Mesodermal cell (in vitro differentiated cells): ENCODE measurements at regions not wholly inside any gene's neighbourhood (a gene's known extent, or its start where the extent isn't known, plus 50 kb on each side); places are given as distances from the start of the nearest gene placed in this dataset.

Experiments used
- H3K27ac ChIP-seq: 2 replicates; pipeline ENCODE4 v1.7.0; 2013; ENCODE audit warnings: mild to moderate bottlenecking, low read depth, low read length, moderate library complexity; ENCODE audit not compliant: severe bottlenecking
- H3K36me3 ChIP-seq: 2 replicates; pipeline ENCODE4 v1.7.1; 2013; ENCODE audit warnings: mild to moderate bottlenecking, low read length, moderate library complexity; ENCODE audit not compliant: control insufficient read depth, insufficient read depth
- H3K4me1 ChIP-seq: one replicate; pipeline ENCODE4 v1.7.1; 2013; ENCODE audit warnings: mild to moderate bottlenecking, low read length; ENCODE audit not compliant: insufficient read depth, control insufficient read depth, poor library complexity, severe bottlenecking
- H3K4me3 ChIP-seq: 2 replicates; pipeline ENCODE4 v1.7.0; 2013; ENCODE audit warnings: low read length, control low read depth, mild to moderate bottlenecking; ENCODE audit not compliant: insufficient read depth, poor library complexity, severe bottlenecking; ENCODE audit errors: extremely low read depth
- H3K9me3 ChIP-seq: 2 replicates; pipeline ENCODE4 v1.7.1; 2013; ENCODE audit warnings: mild to moderate bottlenecking, low read length, moderate library complexity; ENCODE audit not compliant: control insufficient read depth
- WGBS, 2 experiments: methylation state at CpG; one replicate each; pipeline ENCODE4 v1.1.5; 2013; ENCODE audit warnings: missing lambda C conversion rate in 2 of 2; ENCODE audit not compliant: insufficient coverage in 2 of 2; 5-methylcytosine and 5-hydroxymethylcytosine counted together

DNA sequence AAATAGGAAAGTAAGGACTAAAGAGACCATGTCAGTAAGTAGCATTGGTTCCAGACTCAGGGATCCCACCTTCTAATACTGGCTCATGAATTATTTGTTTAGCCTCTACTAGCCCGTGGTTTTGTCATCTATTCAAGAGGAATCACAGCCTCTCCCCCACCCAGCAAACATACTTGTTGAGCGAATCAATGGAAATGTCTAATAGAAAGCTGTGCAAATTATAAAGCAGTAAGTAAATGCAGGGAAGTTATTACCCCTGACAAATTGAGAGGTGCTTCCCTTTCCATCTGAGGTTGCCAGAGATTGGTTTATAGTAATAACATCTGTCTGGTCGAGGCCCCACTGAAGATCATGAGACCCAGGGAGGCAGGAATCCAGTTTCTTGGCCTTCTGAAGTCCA is 219.3 kb upstream of the OSR1 start:
- no peak overlapping the region for H3K4me3 ChIP-seq
- no peak overlapping the region for H3K27ac ChIP-seq
- no peaks in the 10 kb centered on the region for H3K36me3 ChIP-seq
- H3K4me1 ChIP-seq, result peaks cover 3% of the 10 kb centered on the region
- H3K9me3 ChIP-seq, result no peaks in the 10 kb centered on the region
- WGBS, 2 experiments, result 57 to 100% methylated on average over 1 of the region's 3 CpGs

DNA sequence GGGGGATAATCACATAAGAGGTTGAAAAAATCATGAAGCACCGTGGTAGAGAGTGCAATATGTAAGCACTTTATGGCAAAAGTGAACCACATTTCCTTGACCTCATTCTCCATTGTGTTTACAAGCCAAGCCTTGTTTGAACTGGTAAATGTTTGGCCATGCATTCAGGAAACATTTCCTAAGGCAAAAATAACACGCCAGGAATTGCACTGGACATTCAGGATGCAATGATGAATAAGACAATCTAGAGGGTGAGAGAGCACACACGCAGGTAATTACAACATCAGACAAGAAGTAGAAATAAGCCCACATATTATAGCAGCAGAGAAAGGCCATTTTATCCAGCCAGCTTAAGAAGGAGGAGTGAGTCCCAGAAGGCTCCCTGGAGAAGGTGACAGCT is 218.0 kb upstream of the OSR1 start:
- H3K9me3 ChIP-seq, result no peaks in the 10 kb centered on the region
- no peak overlapping the region for H3K27ac ChIP-seq
- H3K36me3 ChIP-seq, result no peaks in the 10 kb centered on the region
- H3K4me3 ChIP-seq, result no peak overlapping the region
- H3K4me1 ChIP-seq, result peaks cover 3% of the 10 kb centered on the region
- WGBS, 2 experiments, result no CpG with 5 or more reads among the region's 3 CpGs

GRCh38 chr2:19575641-19576040 is 217.2 kb upstream of the OSR1 start:
- Histone ChIP-seq H3K4me3 (no peak overlapping the region), H3K36me3 (no peaks in the 10 kb centered on the region), H3K27ac (no peak overlapping the region), H3K4me1 (peaks cover 3% of the 10 kb centered on the region), H3K9me3 (no peaks in the 10 kb centered on the region)

DNA sequence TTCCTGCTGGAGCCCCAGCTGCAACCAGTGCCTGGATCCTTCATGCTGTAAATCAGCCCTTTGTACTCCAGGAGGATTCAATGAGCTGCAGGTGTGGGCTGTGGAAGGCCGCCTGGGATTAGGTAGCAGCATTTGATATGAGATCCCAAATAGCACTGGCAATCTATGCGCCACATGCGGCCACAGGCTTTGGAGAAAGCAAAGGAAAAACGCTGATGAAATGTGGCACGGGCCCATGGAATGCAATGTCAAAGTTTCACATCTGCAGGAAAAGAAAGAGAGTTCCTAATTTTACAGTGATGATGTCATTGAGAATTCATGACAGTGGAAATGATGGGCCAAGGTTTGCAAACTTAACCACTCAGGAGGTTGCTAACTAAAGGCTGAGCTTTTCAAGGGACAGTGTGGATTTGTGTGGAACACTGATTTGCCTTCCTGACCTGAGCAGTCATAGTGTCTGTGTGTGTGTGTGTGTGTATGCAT is 216.4 kb upstream of the OSR1 start:
- Histone ChIP-seq H3K4me1 (peaks cover 3% of the 10 kb centered on the region), H3K36me3 (no peaks in the 10 kb centered on the region), H3K4me3 (no peak overlapping the region), H3K9me3 (no peaks in the 10 kb centered on the region), H3K27ac (no peak overlapping the region)
- WGBS, 2 experiments, result 91 to 97% methylated on average over 5 of the region's 5 CpGs

- H3K9me3 ChIP-seq, result no peaks in the 10 kb centered on the region
- peaks cover 14% of the 10 kb centered on the region for H3K4me1 ChIP-seq
- H3K27ac ChIP-seq, result no peak overlapping the region
- no peaks in the 10 kb centered on the region for H3K36me3 ChIP-seq
- WGBS, 2 experiments, result 83% methylated on average over 1 of the region's 1 CpG; no CpG with 5 or more reads in 1 of the 2 experiments
- H3K4me3 ChIP-seq, result no peak overlapping the region
These were observed 215.4 kb upstream of the OSR1 start for GRCh38 chr2:19573784-19574183.

- Histone ChIP-seq H3K27ac (no peak overlapping the region), H3K36me3 (no peaks in the 10 kb centered on the region), H3K9me3 (no peaks in the 10 kb centered on the region), H3K4me3 (no peak overlapping the region), H3K4me1 (peaks cover 15% of the 10 kb centered on the region)
- WGBS, 2 experiments, result 81 to 100% methylated on average over 1 to 4 of the region's 4 CpGs
These were observed 213.3 kb upstream of the OSR1 start for GRCh38 chr2:19571773-19572172.

GRCh38 chr2:19569300-19569791 is 210.9 kb upstream of the OSR1 start:
- Histone ChIP-seq H3K4me3 (no peak overlapping the region), H3K4me1 (peaks cover 15% of the 10 kb centered on the region), H3K9me3 (no peaks in the 10 kb centered on the region), H3K27ac (peak overlapping the region; percentile 83), H3K36me3 (no peaks in the 10 kb centered on the region)
- WGBS, 2 experiments, result 59 to 80% methylated on average over 2 to 3 of the region's 3 CpGs

DNA sequence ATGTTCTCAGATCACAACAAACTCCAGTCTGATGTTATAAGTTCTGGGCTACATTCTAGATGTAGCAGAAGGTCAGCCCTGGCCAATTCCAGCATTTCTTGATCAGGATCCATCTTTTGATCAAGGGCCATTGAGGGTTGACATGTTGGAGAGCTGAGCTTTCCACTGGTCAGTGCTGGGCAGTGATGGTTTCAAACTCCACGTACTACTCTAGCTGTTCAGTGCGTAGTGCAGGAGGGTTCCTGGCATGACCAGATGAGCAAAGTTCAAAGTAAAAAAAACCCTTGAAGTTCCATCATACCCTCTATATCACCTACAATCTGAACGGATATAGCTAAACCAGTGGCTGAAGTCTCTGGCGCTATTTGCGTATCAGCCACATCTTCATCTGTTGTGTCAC is 210.4 kb upstream of the OSR1 start:
- Histone ChIP-seq H3K36me3 (no peaks in the 10 kb centered on the region), H3K9me3 (no peaks in the 10 kb centered on the region), H3K4me3 (no peak overlapping the region), H3K27ac (peak overlapping the region; percentile 83), H3K4me1 (peaks cover 15% of the 10 kb centered on the region)
- 93% methylated on average over 3 to 5 of the region's 5 CpGs for WGBS, 2 experiments

- Histone ChIP-seq H3K27ac (no peak overlapping the region), H3K36me3 (no peaks in the 10 kb centered on the region), H3K4me3 (no peak overlapping the region), H3K4me1 (no peaks in the 10 kb centered on the region), H3K9me3 (no peaks in the 10 kb centered on the region)
These were observed 202.4 kb upstream of the OSR1 start for GRCh38 chr2:19560785-19561184.

GRCh38 chr2:19559596-19560240 is 201.3 kb upstream of the OSR1 start:
- Histone ChIP-seq H3K4me3 (no peak overlapping the region), H3K36me3 (no peaks in the 10 kb centered on the region), H3K4me1 (no peaks in the 10 kb centered on the region), H3K27ac (no peak overlapping the region), H3K9me3 (no peaks in the 10 kb centered on the region)
- 84 to 100% methylated on average over 1 to 7 of the region's 9 CpGs for WGBS, 2 experiments

DNA sequence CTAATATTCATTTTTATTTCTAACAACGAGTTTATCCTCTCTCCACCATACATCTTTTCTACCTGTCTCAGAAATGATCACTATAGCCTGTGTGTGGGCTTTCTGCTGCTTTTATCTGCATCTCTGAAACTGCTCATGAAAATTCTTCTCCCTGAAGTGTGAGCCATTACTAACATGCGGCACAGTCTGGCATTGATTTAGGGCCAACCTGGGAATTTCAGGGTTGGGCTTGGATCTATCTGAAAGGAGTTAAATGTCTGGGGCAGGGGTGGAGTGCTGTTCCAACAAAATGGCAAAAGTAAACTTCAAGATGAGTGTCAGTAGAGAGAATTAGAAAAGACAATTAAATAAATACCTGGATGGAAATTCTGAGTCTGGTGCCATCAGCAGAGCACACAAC is 198.2 kb upstream of the OSR1 start:
- 89% methylated on average over 2 of the region's 2 CpGs; no CpG with 5 or more reads in 1 of the 2 experiments for WGBS, 2 experiments
- no peak overlapping the region for H3K4me3 ChIP-seq
- H3K27ac ChIP-seq, result no peak overlapping the region
- H3K36me3 ChIP-seq, result no peaks in the 10 kb centered on the region
- no peaks in the 10 kb centered on the region for H3K9me3 ChIP-seq
- H3K4me1 ChIP-seq, result no peaks in the 10 kb centered on the region
